ENCODE measurements at regions not wholly inside any gene's neighbourhood (a gene's known extent, or its start where the extent isn't known, plus 50 kb on each side); places are given as distances from the start of the nearest gene placed in this dataset.

GRCh38 chr13:30120133-30120822 lies 187.1 kb downstream of the KATNAL1 start:
- TF ChIP-seq POLR2A (IDR thresholded peaks at IDR 0.05) (no peak), CTCF (IDR thresholded peaks at IDR 0.05 in 4 of 5, conservative IDR thresholded peaks at IDR 0.05 in 1 of 5) (no peak)

Data from gastrocnemius medialis (tissue), 4 donors.